H1 (cell line): ENCODE measurements at regions not wholly inside any gene's neighbourhood (a gene's known extent, or its start where the extent isn't known, plus 50 kb on each side); places are given as distances from the start of the nearest gene placed in this dataset.

Experiments
- CTCF ChIA-PET: fragments of 300-600 bp; sonication (Branson Sonifier 250); formaldehyde crosslinking; loops from one replicate; lab custom pipeline; 2021; ENCODE audit not compliant: partially characterized antibody; lab: Charles Lee
- POLR2A ChIA-PET: fragments of 300-600 bp; sonication (Branson Sonifier 250); formaldehyde crosslinking; loops from one replicate; lab custom pipeline; 2021; ENCODE audit warnings: inconsistent platforms; ENCODE audit not compliant: partially characterized antibody; lab: Charles Lee
- DNase-seq, 2 experiments: peaks; one replicate each; pipeline versions ENCODE4 v3.0.0 to v3.0.0-alpha.2; 2010 to 2022; ENCODE audit warnings: low spot score in 2 of 2, low read depth in 1 of 2, mixed read lengths in 1 of 2
- FAIRE-seq: peaks from 2 replicates; lab custom pipeline; 2011; peaks lifted over from hg19 to GRCh38; lab: Jason Lieb, UNC
- H2AFZ ChIP-seq: 2 replicates; pipeline ENCODE4 v1.8.1; 2012; ENCODE audit warnings: low read length, inconsistent platforms
- H2AK5ac ChIP-seq: 2 replicates; pipeline ENCODE4 v1.6.1; 2013; ENCODE audit warnings: low read depth, low read length
- H2BK120ac ChIP-seq: replicated peaks from 2 replicates; pipeline ENCODE3; 2013; ENCODE audit warnings: low read depth, low read length, inconsistent platforms
- H2BK12ac ChIP-seq: 2 replicates; pipeline ENCODE4 v1.6.1; 2013; ENCODE audit warnings: low read depth, low read length
- H2BK15ac ChIP-seq: 2 replicates; pipeline ENCODE4 v1.6.1; 2013; ENCODE audit warnings: low read length
- H2BK20ac ChIP-seq: 2 replicates; pipeline ENCODE4 v1.6.1; 2013; ENCODE audit warnings: low read length
- H2BK5ac ChIP-seq: 2 replicates; pipeline ENCODE4 v1.6.1; 2013; ENCODE audit warnings: low read depth, low read length
- H3K14ac ChIP-seq: 2 replicates; pipeline ENCODE4 v1.6.1; 2013; ENCODE audit warnings: inconsistent platforms; ENCODE audit not compliant: insufficient read length
- H3K18ac ChIP-seq: 2 replicates; pipeline ENCODE4 v1.6.1; 2013; ENCODE audit warnings: low read length; ENCODE audit errors: extremely low read depth
- H3K23ac ChIP-seq: 2 replicates; pipeline ENCODE4 v1.6.1; 2013; ENCODE audit warnings: inconsistent platforms; ENCODE audit not compliant: insufficient read length
- H3K23me2 ChIP-seq: 2 replicates; pipeline ENCODE4 v1.6.1; 2013; ENCODE audit warnings: low read depth, low read length
- H3K27ac ChIP-seq: 2 replicates; pipeline ENCODE4 v1.6.1; 2011; ENCODE audit warnings: low read depth, low read length, inconsistent platforms
- H3K27me3 ChIP-seq, 4 experiments: replicated peaks in 1 of 4; 1 replicate in 1 of 4; 2 replicates in 3 of 4; pipeline versions ENCODE4 v1.6.1 to v1.8.1; 2011 to 2013; ENCODE audit warnings: low read length in 3 of 4, mild to moderate bottlenecking in 3 of 4, inconsistent platforms in 2 of 4, mixed read lengths in 2 of 4, moderate library complexity in 1 of 4; ENCODE audit not compliant: control insufficient read depth in 3 of 4, insufficient read depth in 3 of 4; ENCODE audit errors: extremely low read depth in 1 of 4
- H3K36me3 ChIP-seq, 4 experiments: 2 replicates each; pipeline versions ENCODE4 v1.6.1 to v1.8.1; 2011 to 2013; ENCODE audit warnings: mild to moderate bottlenecking in 4 of 4, low read length in 3 of 4, moderate library complexity in 2 of 4, control low read depth in 1 of 4, inconsistent platforms in 1 of 4; ENCODE audit not compliant: insufficient read depth in 4 of 4, control insufficient read depth in 2 of 4
- H3K4ac ChIP-seq: replicated peaks from 2 replicates; pipeline ENCODE3; 2013; ENCODE audit warnings: low read length, low read depth, mixed read lengths, inconsistent platforms; ENCODE audit not compliant: insufficient read length
- H3K4me1 ChIP-seq, 4 experiments: replicated peaks in 1 of 4; 1 replicate in 1 of 4; 2 replicates in 3 of 4; pipeline versions ENCODE4 v1.6.1 to v1.8.1; 2011 to 2013; ENCODE audit warnings: low read length in 3 of 4, inconsistent platforms in 2 of 4, mixed read lengths in 1 of 4; ENCODE audit not compliant: insufficient read depth in 4 of 4, control insufficient read depth in 3 of 4
- H3K4me2 ChIP-seq, 2 experiments: 2 replicates each; pipeline versions ENCODE4 v1.6.1 to v1.8.1; 2011 to 2013; ENCODE audit warnings: low read depth in 2 of 2, low read length in 2 of 2, control low read depth in 1 of 2, inconsistent platforms in 1 of 2, mild to moderate bottlenecking in 1 of 2; ENCODE audit not compliant: insufficient read depth in 1 of 2
- H3K4me3 ChIP-seq, 4 experiments: fragments of 200-600, 300-600 bp in 1 of 4; sonication (generic), shearing (Covaris generic), sonication (Bioruptor Twin) in 1 of 4; 2 replicates each; pipeline versions ENCODE4 v1.5.1 to v1.8.1; 2011 to 2016; ENCODE audit warnings: low read length in 4 of 4, low read depth in 3 of 4, control low read depth in 2 of 4, inconsistent platforms in 2 of 4, mild to moderate bottlenecking in 2 of 4, mixed read lengths in 1 of 4, moderate library complexity in 1 of 4; ENCODE audit not compliant: insufficient read depth in 2 of 4; ENCODE audit errors: extremely low read depth in 1 of 4
- H3K56ac ChIP-seq: replicated peaks from 2 replicates; pipeline ENCODE3; 2013; ENCODE audit warnings: low read depth, mild to moderate bottlenecking, mixed read lengths, low read length, inconsistent platforms; ENCODE audit not compliant: insufficient read length
- H3K79me1 ChIP-seq: 2 replicates; pipeline ENCODE4 v1.6.1; 2013; ENCODE audit warnings: low read depth, low read length, control low read depth
- H3K79me2 ChIP-seq, 2 experiments: 2 replicates each; pipeline versions ENCODE4 v1.6.1 to v1.8.1; 2012 to 2013; ENCODE audit warnings: low read length in 2 of 2, mild to moderate bottlenecking in 2 of 2, inconsistent platforms in 1 of 2; ENCODE audit not compliant: insufficient read depth in 2 of 2, control insufficient read depth in 1 of 2
- H3K9ac ChIP-seq, 4 experiments: replicated peaks in 1 of 4; 1 replicate in 1 of 4; 2 replicates in 3 of 4; pipeline versions ENCODE4 v1.6.1 to v1.8.1; 2011 to 2013; ENCODE audit warnings: low read depth in 3 of 4, low read length in 3 of 4, control low read depth in 2 of 4, mild to moderate bottlenecking in 2 of 4, moderate library complexity in 2 of 4, inconsistent platforms in 1 of 4; ENCODE audit errors: extremely low read depth in 1 of 4
- H3K9me3 ChIP-seq, 2 experiments: 2 replicates each; pipeline versions ENCODE4 v1.6.1 to v1.8.1; 2012 to 2013; ENCODE audit warnings: mild to moderate bottlenecking in 2 of 2, moderate library complexity in 2 of 2, control low read depth in 1 of 2, inconsistent platforms in 1 of 2, low read depth in 1 of 2, low read length in 1 of 2, mixed read lengths in 1 of 2; ENCODE audit not compliant: insufficient read depth in 2 of 2
- H4K20me1 ChIP-seq, 2 experiments: replicated peaks in 1 of 2; 2 replicates each; pipeline versions ENCODE3 to v1.8.1; 2011 to 2013; ENCODE audit warnings: inconsistent platforms in 2 of 2, low read length in 2 of 2, mild to moderate bottlenecking in 1 of 2; ENCODE audit not compliant: insufficient read depth in 2 of 2, control insufficient read depth in 1 of 2
- H4K5ac ChIP-seq: 2 replicates; pipeline ENCODE4 v1.6.1; 2013; ENCODE audit warnings: low read length, low read depth, mixed read lengths, inconsistent platforms; ENCODE audit not compliant: insufficient read length
- H4K8ac ChIP-seq: 2 replicates; pipeline ENCODE4 v1.8.0; 2013; ENCODE audit warnings: mild to moderate bottlenecking, moderate library complexity, low read length, inconsistent platforms; ENCODE audit not compliant: insufficient read depth; ENCODE audit errors: extremely low read depth
- H4K91ac ChIP-seq: replicated peaks from 2 replicates; pipeline ENCODE3; 2013; ENCODE audit warnings: low read length, mixed read lengths, inconsistent platforms; ENCODE audit not compliant: insufficient read length
- ATF3 ChIP-seq: IDR thresholded peaks from 2 replicates; pipeline ENCODE4 v1.6.1; 2011; ENCODE audit warnings: low read depth, mild to moderate bottlenecking, low read length; ENCODE audit not compliant: insufficient read depth
- EP300 ChIP-seq, 2 experiments: IDR thresholded peaks; 1 replicate in 1 of 2; 2 replicates in 1 of 2; pipeline ENCODE4 v1.6.1; 2011 to 2012; ENCODE audit warnings: low read depth in 2 of 2, low read length in 2 of 2, mild to moderate bottlenecking in 2 of 2, borderline replicate concordance in 1 of 2, inconsistent platforms in 1 of 2, moderate library complexity in 1 of 2
- EZH2 ChIP-seq: fragments of 200-600 bp; sonication (generic); IDR thresholded peaks from 2 replicates; pipeline ENCODE4 v1.7.1; 2012; ENCODE audit warnings: low read depth, mild to moderate bottlenecking, moderate library complexity, low read length, inconsistent platforms; ENCODE audit not compliant: severe bottlenecking
- MAX ChIP-seq: IDR thresholded peaks from 2 replicates; pipeline ENCODE4 v1.6.1; 2012; ENCODE audit warnings: inconsistent platforms
- NANOG ChIP-seq: IDR thresholded peaks from 2 replicates; pipeline ENCODE4 v1.6.1; 2011; ENCODE audit warnings: low read length, low read depth, mild to moderate bottlenecking, inconsistent platforms; ENCODE audit not compliant: insufficient read depth, poor library complexity, severe bottlenecking
- RAD21 ChIP-seq, 2 experiments: IDR thresholded peaks in 1 of 2; conservative IDR thresholded peaks in 1 of 2; 2 replicates each; pipeline ENCODE4 v1.6.1; 2011; ENCODE audit warnings: low read depth in 2 of 2, low read length in 2 of 2, improper control_type of control experiment in 1 of 2, inconsistent platforms in 1 of 2, mild to moderate bottlenecking in 1 of 2, moderate library complexity in 1 of 2
- SIRT6 ChIP-seq: IDR thresholded peaks from one replicate; pipeline ENCODE4 v1.7.1; 2012; ENCODE audit warnings: low read length, inconsistent platforms
- SP1 ChIP-seq: IDR thresholded peaks from 2 replicates; pipeline ENCODE4 v1.6.1; 2011; ENCODE audit warnings: low read depth, low read length
- TEAD4 ChIP-seq: IDR thresholded peaks from 2 replicates; pipeline ENCODE4 v1.6.1; 2012; ENCODE audit warnings: low read depth, low read length, inconsistent platforms, mixed read lengths
- USF2 ChIP-seq: IDR thresholded peaks from 2 replicates; pipeline ENCODE4 v1.6.1; 2011; ENCODE audit warnings: low read length, improper control_type of control experiment
- WGBS, 2 experiments: shearing (Covaris generic) in 1 of 2; methylation state at CpG; one replicate each; pipeline versions ENCODE4 v1.1.6 to v1.1.7; 2013 to 2015; ENCODE audit warnings: low lambda C conversion rate in 2 of 2, mixed read lengths in 2 of 2, inconsistent platforms in 1 of 2, low coverage in 1 of 2, missing lambda C conversion rate in 1 of 2; ENCODE audit not compliant: insufficient replicate concordance in 2 of 2, insufficient coverage in 1 of 2, insufficient read length in 1 of 2; ENCODE audit errors: extremely low coverage in 1 of 2, missing lambda C conversion rate in 1 of 2; 5-methylcytosine and 5-hydroxymethylcytosine counted together

GRCh38 chr22:49487950-49488349 is 339.7 kb downstream of the BRD1 start:
- peak; percentile 61 to 64 for DNase-seq
- Histone ChIP-seq H3K27ac (no peak overlapping the region), H3K9ac (no peak overlapping the region)
- TF ChIP-seq USF2 (no peak), RAD21 (IDR thresholded peaks at IDR 0.05 in 1 of 2, conservative IDR thresholded peaks at IDR 0.05 in 1 of 2; ENCODE audit: low read depth in 2 of 2, low read length in 2 of 2) (peak in 1 of 2 experiments; percentile 15; a peak in 1 of 4 replicates), MAX (peak; percentile 25; the same call in 1 of the 2 replicates), ATF3 (peak; percentile 30; the same call in 1 of the 2 replicates), TEAD4 (peak; percentile 90), EP300 (IDR thresholded peaks at IDR 0.05; ENCODE audit: borderline replicate concordance in 1 of 2, low read depth in 2 of 2, low read length in 2 of 2) (0 out of 3 replicates have a peak, but pooled peaks of 1 of the 2 experiments have one; percentile 17), EZH2 (no peak), SIRT6 (no peak), NANOG (peak; percentile 27), SP1 (peak; percentile 56; the same call in 1 of the 2 replicates)

More at GRCh38 chr22:49487950-49488349, 339.7 kb downstream of the BRD1 start:
- H3K79me1 ChIP-seq, result no peaks in the 10 kb centered on the region
- no peak overlapping the region for H3K14ac ChIP-seq
- 0 out of 8 replicates have a peak overlapping the region, but pooled peaks of 1 of the 4 experiments have one; percentile 4 for H3K4me3 ChIP-seq
- no peak overlapping the region for H3K23ac ChIP-seq
- H4K5ac ChIP-seq, result no peak overlapping the region
- no peak overlapping the region for H2AK5ac ChIP-seq
- peak overlapping the region; percentile 86 for H2BK120ac ChIP-seq
- H3K36me3 ChIP-seq, result no peaks in the 10 kb centered on the region
- CTCF ChIA-PET, result no interaction called here
- no peaks in the 10 kb centered on the region for H4K20me1 ChIP-seq
- peaks cover 2% of the 10 kb centered on the region; the same call in 1 of the 2 replicates for H3K23me2 ChIP-seq
- H3K56ac ChIP-seq, result no peak overlapping the region
- no peaks in the 10 kb centered on the region for H3K27me3 ChIP-seq
- H4K8ac ChIP-seq, result peak overlapping the region; percentile 41; the same call in 1 of the 2 replicates
- peak; percentile 62 for FAIRE-seq
- H3K4me1 ChIP-seq, result peaks cover 0 to 15% (median 5%) of the 10 kb centered on the region in 4 experiments; a peak in 5 of 7 replicates
- H3K4me2 ChIP-seq, result peak overlapping the region in 1 of 2 experiments; percentile 18; a peak in 2 of 4 replicates
- peak overlapping the region; percentile 64; the same call in 1 of the 2 replicates for H2BK12ac ChIP-seq
- H3K4ac ChIP-seq, result no peak overlapping the region
- H2BK5ac ChIP-seq, result peak overlapping the region; percentile 76; the same call in 1 of the 2 replicates
- POLR2A ChIA-PET, result interaction anchor here (1.3 kb wide), 1 partner anchor 25 kb away, joined by 3 read pairs; no protein-coding TSS in a partner anchor
- 30% methylated on average over 11 of the region's 11 CpGs; no CpG with 5 or more reads in 1 of the 2 experiments for WGBS, 2 experiments
- no peaks in the 10 kb centered on the region for H3K79me2 ChIP-seq
- no peaks in the 10 kb centered on the region for H3K9me3 ChIP-seq
- H2BK15ac ChIP-seq, result no peak overlapping the region
- H2BK20ac ChIP-seq, result no peak overlapping the region
- H4K91ac ChIP-seq, result peak overlapping the region; percentile 87
- H3K18ac ChIP-seq, result no peak overlapping the region
- H2AFZ ChIP-seq, result no peak overlapping the region
